ENCODE measurements at regions not wholly inside any gene's neighbourhood (a gene's known extent, or its start where the extent isn't known, plus 50 kb on each side); places are given as distances from the start of the nearest gene placed in this dataset.

DNA sequence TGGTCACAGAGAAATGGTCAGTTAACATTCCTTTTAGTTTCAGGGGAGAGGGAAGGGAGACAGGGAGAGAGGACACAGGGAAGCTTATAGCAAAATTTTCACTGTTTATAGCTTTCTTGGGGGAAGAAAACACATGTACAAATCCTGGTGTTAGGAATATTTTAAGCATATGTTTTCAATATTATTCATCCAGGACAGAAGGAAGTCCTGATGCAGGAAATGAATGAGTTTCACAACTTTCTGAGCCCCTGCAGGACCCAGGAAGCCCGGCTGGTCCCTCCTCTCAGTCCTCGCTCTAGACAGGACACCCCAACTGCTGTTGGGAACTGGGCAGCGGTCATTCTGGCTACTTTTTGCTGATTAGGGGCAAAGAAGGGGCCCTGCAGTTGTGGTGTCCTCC, 71.1 kb upstream of the ZDHHC17 start:
- WGBS: 91% methylated on average over 3 of the region's 3 CpGs
- Histone ChIP-seq H3K27me3 (ENCODE audit: control insufficient read depth in 2 of 2, insufficient read depth in 1 of 2, low read length in 1 of 2) (no peaks in the 10 kb centered on the region), H3K9me3 (ENCODE audit: control insufficient read depth in 2 of 2, insufficient read depth in 1 of 2, low read length in 1 of 2) (no peaks in the 10 kb centered on the region), H3K4me1 (ENCODE audit: control insufficient read depth in 2 of 2, insufficient read depth in 2 of 2, low read length in 2 of 2) (no peaks in the 10 kb centered on the region), H3K36me3 (ENCODE audit: control insufficient read depth in 2 of 2, insufficient read depth in 2 of 2, low read length in 1 of 2) (no peaks in the 10 kb centered on the region), H3K4me3 (ENCODE audit: low read length in 2 of 2) (no peak overlapping the region), H3K27ac (ENCODE audit: low read depth in 1 of 2, low read length in 1 of 2) (no peak overlapping the region)
- DNase-seq (ENCODE audit: low read depth in 6 of 9, low spot score in 9 of 9): no peak

DNA sequence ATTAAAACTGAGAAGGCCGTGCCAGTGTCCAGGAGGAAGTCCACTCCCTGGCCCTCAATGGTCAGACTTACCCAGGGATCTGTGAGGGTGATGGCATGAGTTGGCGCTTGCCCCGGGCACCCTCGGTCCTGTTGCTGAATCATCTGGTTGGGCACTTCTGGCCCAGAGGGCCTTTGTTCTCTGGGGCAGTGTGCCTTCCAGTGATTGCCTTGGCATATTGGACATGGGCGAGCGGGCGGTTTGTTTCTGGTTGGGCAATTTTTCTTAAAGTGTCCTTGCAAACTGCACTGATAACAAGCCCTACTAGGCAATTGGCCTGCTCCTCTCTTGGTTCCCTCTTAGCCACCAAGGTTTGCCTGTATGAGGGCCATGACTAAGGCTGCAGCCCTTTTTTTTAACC, 69.5 kb upstream of the ZDHHC17 start:
- Histone ChIP-seq H3K27ac (ENCODE audit: low read depth in 1 of 2, low read length in 1 of 2) (no peak overlapping the region), H3K4me3 (ENCODE audit: low read length in 2 of 2) (no peak overlapping the region), H3K36me3 (ENCODE audit: control insufficient read depth in 2 of 2, insufficient read depth in 2 of 2, low read length in 1 of 2) (no peaks in the 10 kb centered on the region), H3K9me3 (ENCODE audit: control insufficient read depth in 2 of 2, insufficient read depth in 1 of 2, low read length in 1 of 2) (no peaks in the 10 kb centered on the region), H3K4me1 (ENCODE audit: control insufficient read depth in 2 of 2, insufficient read depth in 2 of 2, low read length in 2 of 2) (no peaks in the 10 kb centered on the region), H3K27me3 (ENCODE audit: control insufficient read depth in 2 of 2, insufficient read depth in 1 of 2, low read length in 1 of 2) (no peaks in the 10 kb centered on the region)
- no peak for DNase-seq (ENCODE audit: low read depth in 6 of 9, low spot score in 9 of 9)
- 99% methylated on average over 7 of the region's 7 CpGs for WGBS

DNA sequence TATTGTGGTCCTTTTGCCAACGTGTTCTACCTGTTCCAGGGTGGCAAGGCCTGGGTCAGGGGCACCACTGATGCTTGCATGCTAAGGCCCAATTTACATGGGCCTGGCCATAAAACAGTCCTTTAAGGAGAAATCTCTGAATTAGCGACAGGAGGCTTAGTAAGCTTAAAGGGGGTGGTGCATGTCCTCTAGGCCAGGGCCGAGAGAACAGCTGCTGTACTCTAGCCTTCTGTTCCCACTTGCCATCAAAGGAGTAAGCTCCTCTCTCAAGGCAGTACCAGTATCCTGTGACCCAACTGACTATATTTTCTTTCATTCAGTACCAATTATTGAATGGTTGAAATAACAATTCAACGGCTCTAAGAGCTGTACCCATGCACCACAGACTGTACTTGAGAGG, 67.7 kb upstream of the ZDHHC17 start:
- Histone ChIP-seq H3K27me3 (ENCODE audit: control insufficient read depth in 2 of 2, insufficient read depth in 1 of 2, low read length in 1 of 2) (no peaks in the 10 kb centered on the region), H3K36me3 (ENCODE audit: control insufficient read depth in 2 of 2, insufficient read depth in 2 of 2, low read length in 1 of 2) (no peaks in the 10 kb centered on the region), H3K4me1 (ENCODE audit: control insufficient read depth in 2 of 2, insufficient read depth in 2 of 2, low read length in 2 of 2) (no peaks in the 10 kb centered on the region), H3K4me3 (ENCODE audit: low read length in 2 of 2) (no peak overlapping the region), H3K27ac (ENCODE audit: low read depth in 1 of 2, low read length in 1 of 2) (no peak overlapping the region), H3K9me3 (ENCODE audit: control insufficient read depth in 2 of 2, insufficient read depth in 1 of 2, low read length in 1 of 2) (no peaks in the 10 kb centered on the region)
- DNase-seq (ENCODE audit: low read depth in 6 of 9, low spot score in 9 of 9): no peak
- WGBS: 95% methylated on average over 4 of the region's 4 CpGs

DNA sequence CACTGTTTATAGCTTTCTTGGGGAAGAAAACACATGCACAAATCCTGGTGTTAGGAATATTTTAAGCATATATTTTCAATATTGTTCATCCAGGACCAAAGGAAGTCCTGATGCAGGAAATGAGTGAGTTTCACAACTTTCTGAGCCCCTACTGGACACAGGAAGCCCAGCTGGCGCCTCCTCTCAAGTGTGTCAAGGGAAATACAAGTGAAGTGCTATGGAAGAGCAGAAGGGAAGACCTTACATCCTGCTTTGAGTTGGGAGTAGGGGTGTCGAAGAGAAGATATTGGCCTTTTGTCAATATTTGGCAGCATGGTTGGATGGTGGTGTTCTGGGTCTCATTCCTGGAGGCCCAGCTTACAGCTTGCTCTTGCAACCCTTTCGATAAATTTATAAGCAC, 66.1 kb upstream of the ZDHHC17 start:
- no peaks in the 10 kb centered on the region for H3K9me3 ChIP-seq (ENCODE audit: control insufficient read depth in 2 of 2, insufficient read depth in 1 of 2, low read length in 1 of 2)
- no peaks in the 10 kb centered on the region for H3K4me1 ChIP-seq (ENCODE audit: control insufficient read depth in 2 of 2, insufficient read depth in 2 of 2, low read length in 2 of 2)
- peak overlapping the region in 1 of 2 donors; percentile 5 for H3K27ac ChIP-seq (ENCODE audit: low read depth in 1 of 2, low read length in 1 of 2)
- H3K4me3 ChIP-seq (ENCODE audit: low read length in 2 of 2): no peak overlapping the region
- H3K36me3 ChIP-seq (ENCODE audit: control insufficient read depth in 2 of 2, insufficient read depth in 2 of 2, low read length in 1 of 2): no peaks in the 10 kb centered on the region
- H3K27me3 ChIP-seq (ENCODE audit: control insufficient read depth in 2 of 2, insufficient read depth in 1 of 2, low read length in 1 of 2): no peaks in the 10 kb centered on the region
- DNase-seq (ENCODE audit: low read depth in 6 of 9, low spot score in 9 of 9): no peak
- 98% methylated on average over 3 of the region's 3 CpGs for WGBS

DNA sequence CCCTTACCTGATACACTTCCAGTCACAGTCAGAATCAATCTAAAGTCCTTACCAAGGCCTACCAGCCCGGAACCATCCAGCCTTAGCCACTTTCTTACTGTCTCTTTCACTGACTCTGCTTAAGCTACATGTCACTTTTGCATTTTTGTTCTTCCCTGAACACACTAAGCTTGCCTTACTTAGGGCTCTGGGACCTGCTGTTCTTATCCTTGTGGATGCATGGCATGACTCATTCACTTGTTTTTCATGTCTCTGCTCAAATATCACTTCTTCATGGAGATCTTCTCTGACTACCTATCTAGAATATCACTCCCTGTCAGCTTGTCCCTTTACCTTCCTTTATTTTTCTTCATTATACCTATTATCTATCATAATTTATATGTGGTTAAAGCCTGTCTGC, 65.6 kb upstream of the ZDHHC17 start:
- Histone ChIP-seq H3K27ac (ENCODE audit: low read depth in 1 of 2, low read length in 1 of 2) (no peak overlapping the region), H3K36me3 (ENCODE audit: control insufficient read depth in 2 of 2, insufficient read depth in 2 of 2, low read length in 1 of 2) (no peaks in the 10 kb centered on the region)
- WGBS: 98% methylated on average over 1 of the region's 1 CpG

DNA sequence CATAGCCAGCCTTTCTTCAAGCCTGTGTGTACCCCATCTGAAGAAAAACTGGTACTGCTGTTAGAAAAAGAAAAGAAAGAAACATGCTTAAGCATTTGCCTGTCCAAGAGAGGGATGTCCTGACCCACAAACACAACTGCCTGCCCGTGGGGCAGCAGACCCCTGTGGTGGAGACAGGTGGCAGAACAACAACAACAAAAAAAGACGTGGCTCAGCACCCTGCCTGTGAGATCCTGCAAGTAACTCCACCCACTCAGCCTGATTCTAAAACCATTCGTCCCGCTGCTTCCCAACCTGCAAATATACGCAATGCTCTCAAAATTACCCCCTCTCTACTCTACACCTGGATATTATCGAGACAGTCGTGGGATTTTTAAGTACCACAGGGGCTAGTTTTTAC, 64.9 kb upstream of the ZDHHC17 start:
- no peaks in the 10 kb centered on the region for H3K36me3 ChIP-seq (ENCODE audit: control insufficient read depth in 2 of 2, insufficient read depth in 2 of 2, low read length in 1 of 2)
- no peak for DNase-seq (ENCODE audit: low read depth in 6 of 9, low spot score in 9 of 9)
- no peak overlapping the region for H3K27ac ChIP-seq (ENCODE audit: low read depth in 1 of 2, low read length in 1 of 2)
- no peaks in the 10 kb centered on the region for H3K9me3 ChIP-seq (ENCODE audit: control insufficient read depth in 2 of 2, insufficient read depth in 1 of 2, low read length in 1 of 2)
- WGBS: 80% methylated on average over 7 of the region's 7 CpGs
- no peaks in the 10 kb centered on the region for H3K4me1 ChIP-seq (ENCODE audit: control insufficient read depth in 2 of 2, insufficient read depth in 2 of 2, low read length in 2 of 2)
- no peaks in the 10 kb centered on the region for H3K27me3 ChIP-seq (ENCODE audit: control insufficient read depth in 2 of 2, insufficient read depth in 1 of 2, low read length in 1 of 2)
- H3K4me3 ChIP-seq (ENCODE audit: low read length in 2 of 2): no peak overlapping the region

More for the DNA sequence above, 65.6 kb upstream of the ZDHHC17 start:
- H3K27me3 ChIP-seq (ENCODE audit: control insufficient read depth in 2 of 2, insufficient read depth in 1 of 2, low read length in 1 of 2): no peaks in the 10 kb centered on the region
- H3K4me1 ChIP-seq (ENCODE audit: control insufficient read depth in 2 of 2, insufficient read depth in 2 of 2, low read length in 2 of 2): no peaks in the 10 kb centered on the region
- no peak for DNase-seq (ENCODE audit: low read depth in 6 of 9, low spot score in 9 of 9)
- no peak overlapping the region for H3K4me3 ChIP-seq (ENCODE audit: low read length in 2 of 2)
- no peaks in the 10 kb centered on the region for H3K9me3 ChIP-seq (ENCODE audit: control insufficient read depth in 2 of 2, insufficient read depth in 1 of 2, low read length in 1 of 2)

DNA sequence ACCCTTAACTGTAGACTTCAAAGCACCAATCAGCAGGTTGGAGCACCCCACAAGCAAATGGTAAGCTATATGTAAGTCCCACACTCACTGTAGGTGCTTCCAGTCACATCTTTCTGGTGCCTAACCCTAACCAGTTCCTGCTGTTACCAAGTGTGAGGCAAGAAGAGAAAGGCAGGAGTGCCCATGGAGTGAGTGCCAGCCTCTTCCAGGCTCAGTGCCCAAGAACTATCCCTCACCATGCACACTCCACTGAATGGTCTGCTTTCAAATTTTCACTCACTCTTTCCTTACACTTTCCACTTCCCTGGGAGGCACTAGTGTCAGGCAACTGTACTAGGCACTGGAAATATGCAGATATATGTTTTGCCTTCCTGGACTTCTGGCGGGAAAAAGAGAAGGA, 62.2 kb upstream of the ZDHHC17 start:
- DNase-seq (ENCODE audit: low read depth in 6 of 9, low spot score in 9 of 9): no peak
- Histone ChIP-seq H3K4me3 (ENCODE audit: low read length in 2 of 2) (no peak overlapping the region), H3K9me3 (ENCODE audit: control insufficient read depth in 2 of 2, insufficient read depth in 1 of 2, low read length in 1 of 2) (no peaks in the 10 kb centered on the region), H3K36me3 (ENCODE audit: control insufficient read depth in 2 of 2, insufficient read depth in 2 of 2, low read length in 1 of 2) (no peaks in the 10 kb centered on the region), H3K27ac (ENCODE audit: low read depth in 1 of 2, low read length in 1 of 2) (no peak overlapping the region), H3K4me1 (ENCODE audit: control insufficient read depth in 2 of 2, insufficient read depth in 2 of 2, low read length in 2 of 2) (peaks cover 2 to 4% of the 10 kb centered on the region in 2 donors), H3K27me3 (ENCODE audit: control insufficient read depth in 2 of 2, insufficient read depth in 1 of 2, low read length in 1 of 2) (no peaks in the 10 kb centered on the region)
- 94% methylated on average over 1 of the region's 1 CpG for WGBS

DNA sequence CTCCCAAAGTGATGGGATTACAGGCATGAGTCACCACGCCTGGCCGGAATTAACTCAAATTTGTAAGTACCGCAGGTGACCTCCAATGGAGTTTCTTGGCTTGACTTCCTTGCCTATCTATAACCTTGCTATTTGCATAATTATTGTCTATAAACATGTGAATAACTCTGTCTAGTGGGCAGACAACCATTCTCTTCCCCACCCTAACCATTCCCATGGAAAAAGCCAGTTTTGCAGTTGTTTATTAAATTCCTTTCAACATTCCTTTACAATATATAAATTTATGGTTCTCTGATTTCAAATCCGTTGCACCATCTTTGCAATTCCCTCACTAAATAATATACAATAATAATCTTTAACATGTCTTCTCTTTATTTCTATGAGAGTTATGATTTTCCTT, 61.0 kb upstream of the ZDHHC17 start:
- no peak for DNase-seq (ENCODE audit: low read depth in 6 of 9, low spot score in 9 of 9)
- H3K36me3 ChIP-seq (ENCODE audit: control insufficient read depth in 2 of 2, insufficient read depth in 2 of 2, low read length in 1 of 2): no peaks in the 10 kb centered on the region
- no peak overlapping the region for H3K27ac ChIP-seq (ENCODE audit: low read depth in 1 of 2, low read length in 1 of 2)
- H3K9me3 ChIP-seq (ENCODE audit: control insufficient read depth in 2 of 2, insufficient read depth in 1 of 2, low read length in 1 of 2): no peaks in the 10 kb centered on the region
- no peak overlapping the region for H3K4me3 ChIP-seq (ENCODE audit: low read length in 2 of 2)
- H3K4me1 ChIP-seq (ENCODE audit: control insufficient read depth in 2 of 2, insufficient read depth in 2 of 2, low read length in 2 of 2): peaks cover 2 to 4% of the 10 kb centered on the region in 2 donors
- 97% methylated on average over 4 of the region's 4 CpGs for WGBS
- H3K27me3 ChIP-seq (ENCODE audit: control insufficient read depth in 2 of 2, insufficient read depth in 1 of 2, low read length in 1 of 2): no peaks in the 10 kb centered on the region

DNA sequence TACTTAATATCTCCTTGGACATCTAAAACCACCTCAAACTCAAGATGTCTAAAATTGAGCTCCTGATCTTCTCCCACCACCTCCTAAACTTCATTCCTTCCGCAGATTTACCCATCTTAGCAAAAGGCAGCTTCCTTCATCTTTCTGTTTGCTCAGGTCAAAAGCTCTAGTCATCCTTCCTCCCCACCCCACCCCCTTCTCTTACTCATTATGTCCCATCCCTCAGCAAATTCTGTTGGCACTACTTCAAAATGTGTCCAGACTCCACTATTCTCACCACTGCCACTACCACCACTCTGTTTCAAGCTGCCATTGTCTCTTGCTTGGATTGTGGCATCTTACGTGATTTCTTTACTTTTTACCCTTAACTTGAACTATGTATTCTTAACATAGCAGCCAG, 59.2 kb upstream of the ZDHHC17 start:
- WGBS: 49% methylated on average over 2 of the region's 2 CpGs

DNA sequence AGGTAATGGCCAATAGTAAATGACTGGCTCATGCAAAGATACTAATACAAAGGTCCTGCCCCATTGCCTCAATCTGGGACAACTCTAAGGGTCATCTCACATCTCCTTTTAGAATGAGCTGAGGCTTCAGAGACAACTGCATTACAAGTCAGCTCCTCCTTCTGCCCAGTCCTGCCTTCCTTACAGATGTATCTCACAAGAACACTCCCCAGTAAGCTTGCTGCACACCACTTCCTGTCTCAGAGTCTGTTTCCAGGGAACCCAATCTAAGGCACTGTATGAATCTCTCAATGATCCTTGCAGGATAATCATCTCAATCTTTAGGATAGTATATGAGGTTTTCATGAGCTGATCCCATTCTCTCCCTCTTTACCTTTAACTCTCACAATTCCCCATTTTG, 57.8 kb upstream of the ZDHHC17 start:
- Histone ChIP-seq H3K4me1 (ENCODE audit: control insufficient read depth in 2 of 2, insufficient read depth in 2 of 2, low read length in 2 of 2) (peaks cover 2 to 4% of the 10 kb centered on the region in 2 donors), H3K9me3 (ENCODE audit: control insufficient read depth in 2 of 2, insufficient read depth in 1 of 2, low read length in 1 of 2) (no peaks in the 10 kb centered on the region), H3K27ac (ENCODE audit: low read depth in 1 of 2, low read length in 1 of 2) (no peak overlapping the region), H3K4me3 (ENCODE audit: low read length in 2 of 2) (no peak overlapping the region), H3K27me3 (ENCODE audit: control insufficient read depth in 2 of 2, insufficient read depth in 1 of 2, low read length in 1 of 2) (no peaks in the 10 kb centered on the region), H3K36me3 (ENCODE audit: control insufficient read depth in 2 of 2, insufficient read depth in 2 of 2, low read length in 1 of 2) (no peaks in the 10 kb centered on the region)
- DNase-seq (ENCODE audit: low read depth in 6 of 9, low spot score in 9 of 9): peak in 4 of 9 donors; percentile 4 to 38 (median 24)

More for the DNA sequence above, 59.2 kb upstream of the ZDHHC17 start:
- Histone ChIP-seq H3K9me3 (ENCODE audit: control insufficient read depth in 2 of 2, insufficient read depth in 1 of 2, low read length in 1 of 2) (no peaks in the 10 kb centered on the region), H3K27ac (ENCODE audit: low read depth in 1 of 2, low read length in 1 of 2) (no peak overlapping the region), H3K4me1 (ENCODE audit: control insufficient read depth in 2 of 2, insufficient read depth in 2 of 2, low read length in 2 of 2) (peaks cover 2 to 4% of the 10 kb centered on the region in 2 donors), H3K27me3 (ENCODE audit: control insufficient read depth in 2 of 2, insufficient read depth in 1 of 2, low read length in 1 of 2) (no peaks in the 10 kb centered on the region), H3K4me3 (ENCODE audit: low read length in 2 of 2) (no peak overlapping the region), H3K36me3 (ENCODE audit: control insufficient read depth in 2 of 2, insufficient read depth in 2 of 2, low read length in 1 of 2) (no peaks in the 10 kb centered on the region)
- no peak for DNase-seq (ENCODE audit: low read depth in 6 of 9, low spot score in 9 of 9)

Measured in thymus (tissue), 11 donors.